ENCODE measurements at regions not wholly inside any gene's neighbourhood (a gene's known extent, or its start where the extent isn't known, plus 50 kb on each side); places are given as distances from the start of the nearest gene placed in this dataset.
"Not testable (repeated sequence)": the region's sequence is repeated elsewhere in the genome, so short reads cannot be mapped to it uniquely, and the experiment has no call there.

DNA sequence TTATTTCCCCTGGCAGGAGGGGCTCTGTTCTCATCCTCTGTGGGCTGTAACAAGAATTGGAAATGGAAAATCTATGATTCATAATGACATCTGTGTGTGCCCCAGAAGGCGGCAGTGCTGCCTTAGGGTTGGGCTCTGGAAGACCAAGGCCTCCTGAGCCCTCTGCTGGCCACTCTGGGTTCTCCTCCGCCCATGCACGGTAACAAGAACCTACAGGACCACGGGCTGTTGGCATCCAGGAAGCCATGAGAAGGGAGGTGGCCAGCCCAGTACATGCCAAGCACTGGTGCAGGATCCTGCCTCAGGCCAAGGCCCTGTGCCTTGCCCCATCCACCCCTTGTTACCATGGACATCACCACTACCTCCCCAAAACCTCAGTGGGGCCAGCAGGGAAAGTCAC is 454.2 kb downstream of the TP53TG3F start:
- not testable (repeated sequence) for DNase-seq

GRCh38 chr16:33920761-33921545 is 461.5 kb downstream of the TP53TG3F start:
- DNase-seq, result not testable (repeated sequence)

DNA sequence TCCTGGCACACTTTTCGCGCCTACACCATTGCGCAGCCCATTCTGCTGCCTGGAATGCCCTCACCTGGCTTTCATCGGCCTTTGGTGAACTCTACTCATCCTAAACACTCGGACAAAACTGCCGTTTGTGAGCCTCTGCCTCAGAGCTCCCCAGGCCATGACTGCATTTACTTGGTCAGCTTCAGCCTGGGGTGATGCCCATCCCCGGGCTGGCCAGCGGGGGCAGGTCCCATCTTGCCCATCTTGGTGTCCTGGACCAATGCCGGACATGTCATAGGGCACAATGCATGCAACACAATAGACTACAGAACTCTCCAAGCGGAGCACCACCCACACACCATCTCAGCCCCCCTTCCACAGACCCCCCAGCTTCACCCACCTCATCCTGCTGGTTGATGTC is 463.5 kb downstream of the TP53TG3F start:
- DNase-seq, result not testable (repeated sequence)

GRCh38 chr16:33928026-33928425 is 468.6 kb downstream of the TP53TG3F start:
- DNase-seq, result not testable (repeated sequence)

DNA sequence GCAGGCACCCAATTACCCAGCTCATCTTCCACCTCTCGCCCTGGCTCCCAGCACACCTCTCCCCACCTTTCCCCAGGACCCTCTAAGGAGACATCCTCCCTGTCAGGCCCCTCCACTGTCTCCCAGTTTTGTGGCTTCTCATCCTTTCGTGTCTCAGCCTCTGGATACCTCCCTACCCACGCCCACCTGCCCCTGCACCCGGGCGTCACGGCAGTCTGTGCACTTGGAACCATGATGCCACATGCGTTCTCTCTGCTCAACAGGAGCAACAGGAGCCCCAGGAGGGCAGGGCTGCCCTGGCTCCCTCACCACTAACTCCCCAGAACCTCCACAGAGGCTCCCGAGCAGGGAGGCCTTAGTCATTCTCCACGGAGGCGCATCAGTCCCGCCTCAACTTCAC is 472.8 kb downstream of the TP53TG3F start:
- DNase-seq, result not testable (repeated sequence)

DNA sequence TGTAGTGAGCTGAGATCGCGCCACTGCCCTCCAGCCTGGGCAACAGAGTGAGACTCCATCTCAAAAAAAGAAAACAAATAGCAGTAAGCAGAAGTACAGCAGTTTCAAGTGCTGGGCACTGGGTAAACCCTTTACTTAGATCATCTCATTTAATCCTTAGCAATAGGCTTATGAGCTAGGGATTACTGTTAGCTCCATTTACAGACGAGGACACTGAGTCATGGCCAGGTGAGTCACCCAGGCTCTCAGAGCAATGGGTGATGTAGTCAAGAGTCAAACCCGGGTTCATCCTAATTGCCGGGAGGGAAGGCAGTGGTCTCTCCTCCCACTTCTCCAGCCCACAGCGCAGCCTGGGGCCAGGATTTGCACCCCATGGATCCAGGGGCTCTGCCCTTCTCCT is 473.6 kb downstream of the TP53TG3F start:
- not testable (repeated sequence) for DNase-seq

DNA sequence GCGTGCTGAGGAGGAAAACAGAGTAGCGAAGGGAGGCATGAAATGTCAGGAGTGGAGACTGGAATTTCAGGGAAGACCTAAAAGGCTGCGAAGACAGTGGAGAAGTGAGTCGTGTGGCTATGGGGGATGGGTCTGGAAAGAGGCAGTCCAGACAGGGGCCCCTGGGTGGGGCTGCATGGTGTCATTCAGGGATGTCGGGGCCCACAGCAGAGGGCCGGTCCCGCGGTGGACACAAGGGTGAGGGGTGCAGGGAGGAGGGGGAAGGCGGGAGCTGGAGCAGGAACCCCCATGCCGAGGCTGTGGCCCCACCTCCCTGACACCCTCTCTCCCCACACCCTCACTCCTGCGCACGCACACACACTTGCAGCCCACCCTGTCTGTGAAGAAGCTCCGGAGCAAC is 476.4 kb downstream of the TP53TG3F start:
- peak; percentile 12 for DNase-seq

DNA sequence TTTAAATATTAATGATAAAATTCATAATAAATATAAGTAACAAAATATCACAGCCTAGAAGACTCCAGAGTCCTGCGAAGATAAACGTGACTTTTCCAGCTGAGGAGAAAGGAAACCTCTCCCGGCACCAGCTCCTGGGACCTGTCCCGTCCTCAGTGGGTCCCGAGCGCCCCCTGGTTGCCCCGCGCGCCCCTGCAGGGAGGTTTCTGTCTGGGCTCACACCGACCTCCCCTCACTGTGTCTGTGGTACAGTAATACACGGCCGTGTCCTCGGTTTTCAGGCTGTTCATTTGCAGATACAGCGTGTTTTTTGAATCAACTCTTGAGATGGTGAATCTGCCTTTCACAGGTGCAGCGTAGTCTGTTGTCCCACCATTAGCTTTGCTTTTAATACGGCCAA is 478.7 kb downstream of the TP53TG3F start:
- DNase-seq, result not testable (repeated sequence)

- DNase-seq, result not testable (repeated sequence)
These were observed 502.1 kb downstream of the TP53TG3F start for GRCh38 chr16:33961536-33961935.

GRCh38 chr16:33965534-33965933 is 506.1 kb downstream of the TP53TG3F start:
- not testable (repeated sequence) for DNase-seq

DNA sequence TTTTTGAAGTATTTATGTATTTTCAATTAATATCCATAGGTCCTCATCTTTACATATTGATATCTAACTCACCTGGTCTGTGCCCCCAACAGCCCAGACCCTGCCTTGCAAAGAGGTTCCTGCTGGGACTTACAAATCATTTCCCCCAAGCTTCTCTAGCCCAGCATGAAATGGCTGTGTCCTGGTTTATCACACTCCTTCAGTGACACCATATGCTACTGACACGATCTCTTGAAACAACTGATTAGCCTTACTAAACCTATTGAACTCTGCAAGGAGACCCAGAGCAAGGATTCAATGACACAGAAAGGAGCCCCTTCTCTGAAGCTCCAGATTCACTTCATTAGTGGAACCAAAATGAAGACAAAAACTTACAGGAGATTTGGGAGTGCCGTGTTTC is 507.4 kb downstream of the TP53TG3F start:
- DNase-seq, result not testable (repeated sequence)

DNA sequence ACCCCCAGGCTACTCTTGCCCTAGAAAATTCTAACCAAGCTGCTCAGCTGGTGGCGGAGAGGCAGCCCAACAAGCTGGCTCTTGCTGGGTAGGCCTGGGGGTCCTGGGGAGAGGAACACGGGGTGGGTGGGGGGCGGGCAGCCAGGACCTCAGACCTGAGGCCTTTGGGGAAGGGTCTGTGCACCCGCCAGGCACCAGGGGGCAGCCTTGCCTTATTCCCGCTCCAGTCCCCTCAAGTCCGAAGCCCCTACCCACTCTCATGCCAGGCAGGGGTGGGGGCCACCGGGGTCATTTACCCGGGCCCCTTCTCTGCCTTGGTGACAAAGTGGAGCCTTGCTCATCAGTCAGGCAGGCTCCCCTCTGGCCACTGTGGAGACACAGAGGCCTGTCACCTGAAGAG is 515.1 kb downstream of the TP53TG3F start:
- not testable (repeated sequence) for DNase-seq

- not testable (repeated sequence) for DNase-seq
These were observed 516.3 kb downstream of the TP53TG3F start for GRCh38 chr16:33975744-33976143.

GRCh38 chr16:33976521-33976920 is 517.1 kb downstream of the TP53TG3F start:
- DNase-seq, result not testable (repeated sequence)

DNA sequence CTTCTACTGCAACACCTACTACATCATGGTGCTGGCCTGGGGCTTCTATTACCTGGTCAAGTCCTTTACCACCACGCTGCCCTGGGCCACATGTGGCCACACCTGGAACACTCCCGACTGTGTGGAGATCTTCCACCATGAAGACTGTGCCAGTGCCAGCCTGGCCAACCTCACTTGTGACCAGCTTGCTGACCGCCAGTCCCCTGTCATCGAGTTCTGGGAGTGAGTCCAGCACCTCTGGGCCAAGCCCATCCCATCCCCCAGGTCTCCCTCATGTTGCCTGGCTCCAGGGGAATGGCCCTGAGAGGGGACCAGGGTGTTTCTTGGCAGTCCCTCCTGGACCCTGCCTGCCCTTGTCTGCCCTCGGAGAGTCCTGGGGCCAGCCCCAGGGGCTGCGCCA is 519.4 kb downstream of the TP53TG3F start:
- DNase-seq, result not testable (repeated sequence)

GRCh38 chr16:33979613-33980012 is 520.2 kb downstream of the TP53TG3F start:
- DNase-seq, result not testable (repeated sequence)

DNA sequence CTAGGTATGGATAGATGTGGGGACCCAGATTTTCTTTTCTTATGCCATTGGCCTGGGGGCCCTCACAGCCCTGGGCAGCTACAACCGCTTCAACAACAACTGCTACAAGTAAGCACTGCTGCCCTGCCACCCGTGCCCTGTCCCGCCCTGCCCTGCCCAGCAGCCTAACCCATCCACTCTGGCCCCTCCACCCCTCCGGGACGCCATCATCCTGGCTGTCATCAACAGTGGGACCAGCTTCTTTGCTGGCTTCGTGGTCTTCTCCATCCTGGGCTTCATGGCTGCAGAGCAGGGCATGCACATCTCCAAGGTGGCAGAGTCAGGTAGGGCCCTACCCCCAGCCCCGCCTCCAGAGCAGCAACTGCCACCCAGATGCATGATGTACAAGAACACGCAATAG is 521.3 kb downstream of the TP53TG3F start:
- DNase-seq, result not testable (repeated sequence)

DNA sequence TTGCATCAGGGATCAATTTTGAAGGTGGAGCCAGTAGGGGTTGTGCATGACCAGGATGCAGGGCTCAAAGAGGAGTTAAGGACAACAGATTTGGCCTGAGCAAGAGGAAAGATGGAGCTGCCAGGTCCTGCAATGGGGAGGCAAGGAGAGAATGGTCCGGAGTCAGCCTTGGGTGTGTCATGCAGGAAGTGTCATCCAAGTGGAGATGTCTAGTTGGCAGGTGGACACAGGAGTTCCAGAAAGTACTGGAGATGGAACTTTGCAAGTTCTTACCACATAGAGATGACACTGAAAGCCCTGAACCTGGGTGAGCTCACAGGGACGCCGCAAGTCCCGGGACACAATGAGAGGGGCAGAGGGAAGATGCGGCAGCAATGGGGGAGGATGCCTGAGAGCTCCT is 525.0 kb downstream of the TP53TG3F start:
- DNase-seq, result not testable (repeated sequence)

GRCh38 chr16:33986521-33986920 is 527.1 kb downstream of the TP53TG3F start:
- DNase-seq, result not testable (repeated sequence)

DNA sequence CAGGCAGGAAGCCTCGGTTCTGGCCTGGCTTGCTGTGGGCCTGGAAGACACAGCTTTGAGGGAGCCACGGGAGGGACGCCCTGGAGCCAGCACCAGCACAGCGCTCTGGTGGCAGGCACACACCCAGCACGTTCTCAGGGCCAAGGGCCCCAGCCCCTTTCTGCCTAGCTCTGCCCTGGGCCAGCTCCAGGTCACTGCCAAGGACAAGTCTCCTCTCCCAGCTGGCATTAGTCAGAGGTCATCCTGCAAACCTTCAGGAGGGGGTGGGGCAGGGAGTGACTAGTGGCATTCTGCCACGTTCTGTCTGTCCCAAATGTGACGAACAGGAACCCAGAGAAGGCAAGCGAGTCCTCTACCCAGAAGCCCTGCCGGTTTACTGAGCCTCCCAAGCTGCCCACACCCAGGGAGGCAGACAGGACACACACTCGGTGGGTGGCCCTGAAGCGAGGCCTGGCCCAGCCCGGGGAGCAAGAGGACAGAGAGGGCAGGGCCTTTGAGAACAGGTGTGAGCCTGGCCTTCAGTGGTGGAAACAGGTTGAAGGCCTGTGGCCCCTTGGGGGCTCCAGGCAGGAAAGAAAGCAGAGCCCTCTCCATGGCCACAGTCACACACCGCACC is 528.0 kb downstream of the TP53TG3F start:
- not testable (repeated sequence) for DNase-seq

DNA sequence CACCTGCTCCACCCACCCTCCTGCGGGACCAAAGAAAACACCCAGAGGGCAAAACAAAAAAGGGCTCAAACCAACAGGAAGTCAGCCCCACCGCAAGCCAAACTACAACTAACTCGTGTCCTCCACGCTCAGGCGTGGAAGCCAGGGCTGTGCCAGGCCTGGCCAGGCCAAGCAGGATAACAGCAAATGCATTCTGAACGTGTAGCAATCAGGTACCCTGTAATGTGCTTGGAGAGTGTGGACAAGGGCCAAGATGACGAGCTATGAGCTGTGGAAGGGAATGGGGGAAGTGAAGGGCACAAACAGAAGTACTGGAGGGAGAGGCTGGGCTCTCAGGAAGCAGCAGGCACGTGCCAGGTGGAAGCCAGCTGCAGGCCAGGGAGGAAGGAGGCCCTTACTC is 528.6 kb downstream of the TP53TG3F start:
- not testable (repeated sequence) for DNase-seq

GRCh38 chr16:33990488-33990887 is 531.1 kb downstream of the TP53TG3F start:
- DNase-seq, result not testable (repeated sequence)

GRCh38 chr16:33992513-33993177 is 533.2 kb downstream of the TP53TG3F start:
- not testable (repeated sequence) for DNase-seq

DNA sequence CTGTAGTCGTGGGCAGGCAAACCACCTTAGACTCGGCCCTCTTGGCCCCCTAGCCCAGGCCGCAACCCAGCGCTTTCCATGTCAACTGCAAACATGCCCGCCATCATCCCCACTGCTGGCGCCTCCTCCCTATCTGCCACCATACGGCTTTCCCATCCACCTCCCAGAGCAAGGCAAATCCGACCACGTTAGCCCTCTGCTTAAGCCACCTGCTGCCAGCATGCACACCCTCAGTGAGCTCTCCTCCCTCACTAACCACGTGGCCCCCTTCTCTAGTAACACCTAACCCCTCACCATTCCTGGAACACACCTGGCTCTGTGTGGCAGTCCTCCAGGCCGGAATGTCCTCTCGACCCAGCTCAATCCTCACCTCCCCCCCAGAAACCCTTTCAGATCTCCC is 534.8 kb downstream of the TP53TG3F start:
- DNase-seq, result not testable (repeated sequence)

All from left hindlimb (tissue), 1 donor.